MM.1S (cell line): ENCODE measurements at regions not wholly inside any gene's neighbourhood (a gene's known extent, or its start where the extent isn't known, plus 50 kb on each side); places are given as distances from the start of the nearest gene placed in this dataset.
"Not testable (repeated sequence)": the region's sequence is repeated elsewhere in the genome, so short reads cannot be mapped to it uniquely, and the experiment has no call there.

Experiments used
- DNase-seq: peaks from one replicate; pipeline ENCODE4 v3.0.0-alpha.2; 2015
- H2AFZ ChIP-seq: fragments of 300-600 bp; sonication (generic); 2 replicates; pipeline ENCODE4 v1.6.0; 2016; ENCODE audit warnings: antibody characterized with exemption, low read length
- H3F3A ChIP-seq: fragments of 300-600 bp; sonication (generic); 2 replicates; pipeline ENCODE4 v1.6.1; 2016; ENCODE audit warnings: mild to moderate bottlenecking, antibody characterized with exemption, low read length, moderate library complexity, mixed read lengths; ENCODE audit not compliant: insufficient read depth
- H3K27ac ChIP-seq: fragments of 300-600 bp; sonication (generic); 2 replicates; pipeline ENCODE4 v1.5.1; 2016; ENCODE audit warnings: mild to moderate bottlenecking, low read length
- H3K27me3 ChIP-seq: fragments of 300-600 bp; sonication (generic); replicated peaks from 2 replicates; pipeline ENCODE4 v1.6.0; 2016; ENCODE audit warnings: low read length; ENCODE audit not compliant: insufficient read depth
- H3K36me3 ChIP-seq: fragments of 300-600 bp; sonication (generic); replicated peaks from 2 replicates; pipeline ENCODE4 v1.6.1; 2016; ENCODE audit warnings: mild to moderate bottlenecking, low read length, mixed read lengths; ENCODE audit not compliant: insufficient read depth
- H3K4me1 ChIP-seq: fragments of 300-600 bp; sonication (generic); 2 replicates; pipeline ENCODE4 v1.6.1; 2016; ENCODE audit warnings: low read length, mixed read lengths
- H3K4me2 ChIP-seq: fragments of 300-600 bp; sonication (generic); 2 replicates; pipeline ENCODE4 v1.6.0; 2016; ENCODE audit warnings: low read depth, low read length
- H3K4me3 ChIP-seq: fragments of 300-600 bp; sonication (generic); 2 replicates; pipeline ENCODE4 v1.5.1; 2016; ENCODE audit warnings: low read length, mixed read lengths
- H3K79me2 ChIP-seq: fragments of 300-600 bp; sonication (generic); 2 replicates; pipeline ENCODE4 v1.6.1; 2016; ENCODE audit warnings: mixed run types, low read length, mixed read lengths
- H3K9ac ChIP-seq: fragments of 300-600 bp; sonication (generic); 2 replicates; pipeline ENCODE4 v1.6.1; 2016; ENCODE audit warnings: low read length, mixed read lengths
- H3K9me2 ChIP-seq: fragments of 300-600 bp; sonication (generic); replicated peaks from 2 replicates; pipeline ENCODE4 v1.6.1; 2016; ENCODE audit warnings: mild to moderate bottlenecking, low read length, mixed read lengths; ENCODE audit not compliant: insufficient read depth
- H3K9me3 ChIP-seq: fragments of 300-600 bp; sonication (generic); replicated peaks from 2 replicates; pipeline ENCODE4 v1.6.1; 2016; ENCODE audit warnings: mild to moderate bottlenecking, low read length, mixed read lengths; ENCODE audit not compliant: insufficient read depth
- H4K20me1 ChIP-seq: fragments of 300-600 bp; sonication (generic); 2 replicates; pipeline ENCODE4 v1.6.1; 2016; ENCODE audit warnings: mild to moderate bottlenecking, low read length, moderate library complexity, mixed read lengths; ENCODE audit not compliant: insufficient read depth
- CTCF ChIP-seq: fragments of 300-600 bp; sonication (generic); IDR thresholded peaks from 2 replicates; pipeline ENCODE4 v1.5.1; 2016; ENCODE audit warnings: antibody characterized with exemption, low read length, mixed read lengths
- EZH2 ChIP-seq: fragments of 300-600 bp; sonication (generic); optimal IDR thresholded peaks from 2 replicates; pipeline ENCODE3; 2017; ENCODE audit warnings: low read depth, mild to moderate bottlenecking, antibody characterized with exemption, low read length, mixed read lengths
- EZH2phosphoT487 ChIP-seq: fragments of 300-600 bp; sonication (generic); IDR thresholded peaks from 2 replicates; pipeline ENCODE4 v1.6.1; 2018; ENCODE audit warnings: antibody characterized with exemption, low read length

GRCh38 chr13:112159575-112160547 lies 92.9 kb downstream of the SOX1 start:
- Histone ChIP-seq H3K27ac (no peak overlapping the region), H4K20me1 (no peaks in the 10 kb centered on the region), H3K36me3 (no peaks in the 10 kb centered on the region), H3K4me1 (no peaks in the 10 kb centered on the region), H3K9me2 (no peaks in the 10 kb centered on the region), H3K9me3 (no peaks in the 10 kb centered on the region), H3K79me2 (no peaks in the 10 kb centered on the region), H3K4me2 (no peak overlapping the region), H3K9ac (no peak overlapping the region), H3F3A (no peaks in the 10 kb centered on the region), H3K27me3 (no peaks in the 10 kb centered on the region), H2AFZ (no peak overlapping the region), H3K4me3 (no peak overlapping the region)
- DNase-seq, result no peak
- TF ChIP-seq EZH2 (no peak), CTCF (no peak), EZH2phosphoT487 (no peak)

- no peaks in the 10 kb centered on the region for H3K27me3 ChIP-seq
- H3K9ac ChIP-seq, result no peak overlapping the region
- H3K36me3 ChIP-seq, result no peaks in the 10 kb centered on the region
- H3K9me2 ChIP-seq, result no peaks in the 10 kb centered on the region
- no peak overlapping the region for H3K4me3 ChIP-seq
- no peak for DNase-seq
- H2AFZ ChIP-seq, result no peak overlapping the region
- H3K27ac ChIP-seq, result no peak overlapping the region
- H4K20me1 ChIP-seq, result no peaks in the 10 kb centered on the region
- no peak for TF ChIP-seq EZH2
- no peak overlapping the region for H3K4me2 ChIP-seq
- H3K4me1 ChIP-seq, result no peaks in the 10 kb centered on the region
- no peaks in the 10 kb centered on the region for H3K79me2 ChIP-seq
- no peaks in the 10 kb centered on the region for H3F3A ChIP-seq
- no peaks in the 10 kb centered on the region for H3K9me3 ChIP-seq
Measured at GRCh38 chr13:112160558-112160957, 93.6 kb downstream of the SOX1 start.

- Histone ChIP-seq H3K4me3 (no peak overlapping the region), H2AFZ (no peak overlapping the region), H3K9ac (no peak overlapping the region), H3K27ac (no peak overlapping the region), H3K9me2 (no peaks in the 10 kb centered on the region), H3K9me3 (no peaks in the 10 kb centered on the region), H3K4me2 (no peak overlapping the region), H3K27me3 (no peaks in the 10 kb centered on the region), H3K4me1 (no peaks in the 10 kb centered on the region), H3K79me2 (no peaks in the 10 kb centered on the region), H3F3A (no peaks in the 10 kb centered on the region), H3K36me3 (no peaks in the 10 kb centered on the region), H4K20me1 (no peaks in the 10 kb centered on the region)
- TF ChIP-seq EZH2phosphoT487 (no peak), EZH2 (no peak), CTCF (no peak)
- DNase-seq, result no peak
Measured at GRCh38 chr13:112161521-112162301, 94.8 kb downstream of the SOX1 start.

- H2AFZ ChIP-seq, H4K20me1 ChIP-seq, H3K36me3 ChIP-seq, H3K9me3 ChIP-seq, H3K9me2 ChIP-seq, DNase-seq, H3K4me1 ChIP-seq, H3K9ac ChIP-seq, H3K27ac ChIP-seq, H3F3A ChIP-seq, H3K4me3 ChIP-seq, H3K79me2 ChIP-seq, H3K27me3 ChIP-seq, H3K4me2 ChIP-seq: not testable (repeated sequence)
Measured at GRCh38 chr13:112163691-112164660, 97.0 kb downstream of the SOX1 start.
